Prostate gland (tissue), 1 donor: ENCODE measurements at regions not wholly inside any gene's neighbourhood (a gene's known extent, or its start where the extent isn't known, plus 50 kb on each side); places are given as distances from the start of the nearest gene placed in this dataset.

Experiments used
- POLR2A ChIP-seq: fragments of 450-650 bp; IDR thresholded peaks from one replicate; pipeline ENCODE4 v1.6.1; 2016; ENCODE audit warnings: antibody characterized with exemption, mild to moderate bottlenecking
- POLR2AphosphoS5 ChIP-seq: sonication (generic); formaldehyde crosslinking; IDR thresholded peaks from one replicate; pipeline ENCODE4 v1.6.1; 2017; ENCODE audit warnings: antibody characterized with exemption

- TF ChIP-seq POLR2AphosphoS5 (no peak), POLR2A (no peak)
Measured at GRCh38 chr4:184934184-184934583, 84.1 kb upstream of the HELT start.
